ENCODE measurements at regions not wholly inside any gene's neighbourhood (a gene's known extent, or its start where the extent isn't known, plus 50 kb on each side); places are given as distances from the start of the nearest gene placed in this dataset.
A peak's percentile ranks its signal among the peaks of the same experiment; 100 is the strongest.
"Not testable (repeated sequence)": the region's sequence is repeated elsewhere in the genome, so short reads cannot be mapped to it uniquely, and the experiment has no call there.

GRCh38 chr15:75792236-75792635 lies 51.0 kb upstream of the UBE2Q2 start:
- DNase-seq (ENCODE audit: low spot score): not testable (repeated sequence)

GRCh38 chr15:75791337-75791713 lies 51.9 kb upstream of the UBE2Q2 start:
- DNase-seq (ENCODE audit: low spot score): no peak

GRCh38 chr15:75790631-75791336 lies 52.5 kb upstream of the UBE2Q2 start:
- no peak for DNase-seq (ENCODE audit: low spot score)

DNA sequence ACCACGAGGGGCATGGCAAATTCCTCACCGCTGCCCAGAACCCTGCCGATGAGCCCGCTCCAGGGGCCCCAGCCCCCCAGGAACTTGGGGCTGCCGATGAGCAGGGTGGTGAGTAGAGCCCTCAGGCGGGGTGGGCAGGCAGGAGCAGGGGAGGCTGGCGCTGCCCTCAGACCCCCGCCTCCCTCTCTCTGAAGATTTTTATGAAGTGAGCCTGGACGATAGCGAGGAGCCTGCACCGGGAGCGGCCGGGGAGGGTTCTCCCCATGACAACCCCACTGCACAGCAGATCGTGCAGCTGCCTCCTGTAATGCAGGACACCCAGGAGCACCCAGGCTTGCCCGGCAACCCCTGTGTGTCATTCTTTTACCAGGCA lies 56.7 kb upstream of the UBE2Q2 start:
- DNase-seq (ENCODE audit: low spot score): no peak

DNA sequence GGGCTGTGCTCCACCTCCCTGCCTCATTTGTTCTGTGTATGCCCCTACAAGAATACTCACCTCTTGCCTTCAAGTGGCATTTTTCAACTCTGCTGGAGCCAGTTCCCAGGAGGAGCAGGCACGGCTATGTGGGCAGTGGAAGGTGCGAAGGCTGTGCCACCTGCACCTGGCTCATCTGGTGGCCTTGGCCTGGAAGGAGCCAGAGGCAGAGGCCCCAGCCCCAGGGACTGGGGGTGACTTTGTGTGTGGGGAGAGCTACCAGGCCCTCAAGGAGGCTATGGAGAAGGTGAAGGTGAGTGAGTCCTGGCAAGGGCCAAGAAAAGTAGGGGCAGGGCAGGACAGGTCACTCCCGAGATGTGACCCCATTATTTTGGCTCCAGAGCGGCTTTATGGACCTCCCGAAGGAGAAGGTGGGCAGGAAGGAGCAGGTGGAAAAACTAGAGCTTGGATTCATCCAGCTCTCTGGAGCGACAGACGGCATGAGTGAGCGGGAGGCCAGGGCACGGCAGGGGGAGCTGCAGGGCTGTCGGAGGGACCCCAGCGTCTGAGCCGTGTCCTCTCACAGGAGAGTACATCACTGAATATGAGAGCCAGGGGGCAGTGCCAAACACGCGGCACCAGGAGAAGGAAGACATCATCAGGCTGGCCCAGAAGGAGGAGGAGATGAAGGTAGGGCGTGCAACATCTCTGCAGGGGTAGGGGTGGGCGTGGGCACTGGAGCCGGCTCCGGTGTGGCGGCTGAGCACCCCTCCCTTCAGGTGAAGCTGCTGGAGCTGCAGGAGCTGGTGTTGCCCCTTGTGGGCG lies 57.3 kb upstream of the UBE2Q2 start:
- DNase-seq (ENCODE audit: low spot score): no peak

DNA sequence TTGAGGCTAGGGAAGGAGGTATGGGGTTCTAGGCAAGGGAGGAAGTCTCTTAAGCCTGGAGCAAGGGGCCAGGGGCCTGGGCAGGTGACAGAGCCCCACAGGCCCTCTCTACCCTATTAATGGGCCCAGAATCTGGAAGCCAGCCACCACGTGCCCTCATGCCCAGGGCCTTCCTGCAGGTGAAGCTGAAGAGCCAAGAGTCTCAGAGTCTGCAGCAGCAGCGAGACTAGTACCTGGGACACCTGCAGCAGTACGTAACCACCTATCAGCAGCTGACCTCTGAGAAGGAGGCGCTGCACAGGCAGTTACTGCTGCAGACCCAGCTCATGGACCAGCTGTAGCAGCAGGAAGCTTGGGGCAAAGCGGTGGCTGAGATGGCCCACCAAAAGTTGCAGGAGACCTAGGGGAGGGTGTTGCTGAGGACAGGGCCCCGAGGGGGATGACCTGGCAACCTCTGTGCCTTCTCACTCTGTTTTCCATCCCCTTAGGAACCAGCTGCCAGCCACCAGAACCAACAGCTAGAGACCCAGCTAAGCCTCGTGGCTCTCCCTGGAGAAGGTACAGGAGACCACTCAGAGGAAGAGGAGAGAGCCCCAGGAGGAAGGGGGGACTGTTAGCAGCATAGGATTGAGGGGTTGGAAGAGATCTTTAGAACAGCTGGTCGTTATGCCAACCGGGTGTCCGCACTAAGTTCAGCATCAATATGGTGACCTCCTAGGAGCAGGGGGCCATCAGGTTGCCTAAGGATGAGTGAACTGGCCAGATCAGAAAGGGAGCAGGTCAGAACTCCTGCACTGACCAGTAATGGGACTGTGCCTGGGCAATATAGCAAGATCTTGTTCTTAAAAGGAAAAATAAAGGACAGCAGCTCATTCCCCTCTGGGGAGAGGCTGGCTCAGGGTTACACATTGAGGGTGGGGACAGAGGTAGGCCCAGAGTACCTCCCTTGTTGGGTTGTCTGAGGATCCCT lies 58.5 kb upstream of the UBE2Q2 start:
- not testable (repeated sequence) for DNase-seq (ENCODE audit: low spot score)

DNA sequence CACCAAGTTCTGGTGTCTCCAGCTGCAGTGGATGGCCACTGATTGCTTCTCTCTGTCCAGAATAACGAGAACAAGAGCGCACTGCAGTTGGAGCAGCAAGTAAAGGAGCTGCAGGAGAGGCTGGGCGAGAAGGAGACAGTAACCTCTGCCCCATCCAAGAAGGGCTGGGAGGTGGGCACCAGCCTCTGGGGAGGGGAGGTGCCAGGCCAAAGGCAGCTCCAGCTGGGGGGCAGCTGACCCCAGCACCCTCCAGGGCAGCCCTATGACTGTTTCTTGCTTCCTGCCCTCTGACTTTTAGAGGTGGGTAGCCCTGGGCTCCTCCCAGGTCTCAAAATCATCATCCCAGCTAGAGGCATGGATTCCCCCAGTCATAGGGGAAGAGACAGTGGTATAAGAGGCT lies 59.7 kb upstream of the UBE2Q2 start:
- not testable (repeated sequence) for DNase-seq (ENCODE audit: low spot score)

GRCh38 chr15:75782926-75783325 lies 60.3 kb upstream of the UBE2Q2 start:
- DNase-seq (ENCODE audit: low spot score): no peak

GRCh38 chr15:75780995-75781394 lies 62.3 kb upstream of the UBE2Q2 start:
- DNase-seq (ENCODE audit: low spot score): not testable (repeated sequence)

DNA sequence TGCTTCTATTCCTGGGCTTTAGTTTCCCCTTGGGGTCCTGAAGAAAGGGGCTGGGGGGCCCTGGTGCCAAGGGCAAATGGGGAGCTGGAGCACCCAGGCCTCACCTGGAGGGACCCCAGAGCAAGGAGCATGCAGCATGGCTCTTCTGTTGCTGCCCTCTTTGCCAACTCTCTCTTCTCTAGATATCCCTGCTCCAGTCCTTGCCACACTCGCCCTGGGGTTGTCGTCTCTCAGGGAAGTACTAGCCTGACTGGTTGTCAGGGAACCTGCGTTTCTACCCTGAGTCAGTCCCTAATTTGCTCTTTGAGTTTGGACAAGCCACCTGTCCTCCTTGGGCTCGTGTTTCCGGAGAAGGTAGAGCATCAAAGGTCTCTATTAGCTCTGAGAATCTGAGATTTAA lies 63.7 kb upstream of the UBE2Q2 start:
- no peak for DNase-seq (ENCODE audit: low spot score)

- not testable (repeated sequence) for DNase-seq (ENCODE audit: low spot score)
Observed at GRCh38 chr15:75776871-75777610, 64.4 kb upstream of the CSPG4 start.

GRCh38 chr15:75776065-75776423 lies 63.4 kb upstream of the CSPG4 start:
- DNase-seq (ENCODE audit: low spot score): no peak

DNA sequence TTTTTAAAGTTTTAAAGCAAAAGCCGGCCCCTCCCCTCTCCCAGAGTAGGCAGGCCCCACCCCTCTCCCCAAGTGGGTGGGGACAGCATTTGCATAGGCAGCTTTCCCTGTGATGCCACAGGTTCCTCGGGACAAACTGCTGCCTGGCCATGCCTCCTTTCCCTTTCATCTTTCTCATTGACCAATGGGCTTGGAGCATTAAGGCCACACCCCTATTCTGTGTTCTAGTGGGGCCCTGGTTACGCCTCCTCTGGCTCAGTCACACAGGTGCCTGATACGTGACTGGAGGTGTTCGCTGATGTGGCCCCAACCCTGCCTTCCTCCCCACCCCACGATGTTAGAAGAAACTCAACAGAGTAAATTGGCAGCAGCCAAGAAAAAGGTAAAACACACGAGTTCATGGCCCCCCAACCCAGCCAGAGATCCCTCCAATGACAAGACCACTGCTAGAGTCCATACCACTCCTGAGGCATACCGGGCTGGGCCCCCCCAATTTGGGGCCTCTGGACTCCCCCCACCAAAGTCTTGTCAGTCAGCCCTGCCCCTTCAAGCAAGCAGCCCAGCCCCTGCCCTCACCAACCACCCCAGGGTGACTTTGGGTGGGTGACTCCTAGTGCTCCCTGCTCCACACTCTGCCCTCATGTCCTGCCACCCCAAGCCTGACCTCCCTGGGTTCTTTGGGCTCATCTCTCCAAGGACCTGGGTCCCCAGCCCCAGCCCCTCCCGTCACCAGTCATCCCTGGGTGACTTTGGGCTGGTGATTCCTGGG lies 62.8 kb upstream of the CSPG4 start:
- DNase-seq (ENCODE audit: low spot score): peak; percentile 21

DNA sequence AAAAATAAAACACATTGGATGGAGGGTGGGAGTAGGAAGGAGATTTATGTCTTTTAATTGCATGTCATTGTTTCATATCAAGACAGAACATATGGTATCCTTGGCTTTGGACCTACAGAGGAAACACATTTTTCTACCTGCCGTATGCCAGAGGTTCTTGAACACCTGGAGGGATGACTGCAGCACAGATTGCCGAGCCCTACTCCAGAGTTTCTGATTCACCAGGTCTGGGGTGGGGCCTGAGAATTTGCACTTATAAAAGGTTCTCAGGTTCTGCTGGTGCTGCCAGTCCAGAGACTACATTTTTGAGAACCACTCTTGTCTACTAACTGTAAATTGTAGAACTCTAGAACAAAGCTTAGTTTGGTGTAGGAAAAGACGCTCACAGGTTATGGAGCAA lies 61.3 kb upstream of the CSPG4 start:
- not testable (repeated sequence) for DNase-seq (ENCODE audit: low spot score)

- not testable (repeated sequence) for DNase-seq (ENCODE audit: low spot score)
Observed at GRCh38 chr15:75771054-75771453, 58.4 kb upstream of the CSPG4 start.

- no peak for DNase-seq (ENCODE audit: low spot score)
Observed at GRCh38 chr15:75770131-75770530, 57.5 kb upstream of the CSPG4 start.

- DNase-seq (ENCODE audit: low spot score): not testable (repeated sequence)
Observed at GRCh38 chr15:75768526-75768925, 55.9 kb upstream of the CSPG4 start.

DNA sequence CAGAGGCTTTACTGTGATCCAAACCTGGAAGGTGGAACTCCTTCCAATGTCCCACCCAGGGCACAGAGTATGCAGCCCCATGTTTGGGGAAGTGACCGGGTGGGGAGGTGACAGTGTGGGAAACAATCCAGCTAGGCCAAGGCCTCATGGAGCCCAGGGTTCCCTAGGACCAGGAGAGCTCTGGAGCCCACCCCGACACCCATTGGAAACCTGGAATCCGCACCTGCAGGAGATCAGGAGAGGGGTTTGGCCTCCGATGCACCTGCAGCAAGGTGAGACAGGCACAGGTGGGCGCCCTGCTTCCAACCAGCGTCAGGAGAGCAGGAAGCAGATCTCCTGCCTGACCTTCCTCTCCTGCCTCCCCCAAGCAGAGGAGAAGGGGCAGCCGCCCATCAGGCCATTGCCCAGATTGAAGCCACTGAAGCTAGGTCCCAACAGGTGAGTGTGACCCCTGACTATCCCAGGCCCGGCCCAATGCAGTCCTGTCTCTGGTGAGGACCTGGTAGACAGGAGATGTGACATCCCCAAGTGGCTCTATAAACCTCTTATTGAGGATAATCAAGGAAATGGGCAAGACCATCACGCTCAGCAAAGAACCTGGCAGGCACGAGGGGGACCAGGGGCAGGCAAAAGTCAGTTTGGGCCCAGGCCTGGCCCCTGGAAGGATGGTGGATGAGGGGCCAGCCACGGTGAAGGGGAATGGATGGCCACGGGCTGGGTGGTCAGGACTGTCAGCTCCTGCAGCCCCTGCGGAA lies 53.1 kb upstream of the CSPG4 start:
- DNase-seq (ENCODE audit: low spot score): not testable (repeated sequence)

DNA sequence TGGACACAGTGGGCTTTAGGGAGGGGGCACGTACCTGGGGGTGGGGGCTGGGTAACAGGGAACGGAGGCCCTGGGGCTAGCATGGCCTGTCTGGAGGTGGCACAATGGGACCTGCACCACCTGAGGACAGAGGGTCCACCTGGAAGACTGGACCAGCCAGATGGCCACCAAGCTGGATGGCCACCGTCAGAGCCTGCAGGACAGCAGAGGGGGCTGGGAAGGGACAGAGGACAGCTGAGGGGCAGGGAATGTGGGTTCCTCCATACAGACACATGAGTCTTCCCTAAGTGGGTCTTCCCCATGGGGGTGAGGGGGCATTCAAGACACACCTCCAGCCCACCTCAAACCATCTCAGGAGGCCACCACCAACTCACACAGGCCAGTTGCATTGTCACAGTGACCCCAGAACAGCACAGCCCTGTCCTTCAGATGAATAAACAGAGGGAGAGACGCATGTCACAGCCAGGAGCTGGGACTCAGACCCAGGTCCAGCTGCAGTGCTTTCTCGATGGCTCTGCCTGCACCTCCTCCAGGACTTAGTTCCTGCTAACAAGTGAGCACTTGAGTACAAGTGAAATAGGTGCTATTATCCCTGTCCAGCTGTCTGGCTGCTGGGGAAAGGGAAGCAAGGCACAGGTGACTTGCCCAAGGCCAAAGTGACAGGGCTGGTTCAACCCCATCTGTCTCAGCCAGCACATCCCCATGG lies 52.4 kb upstream of the CSPG4 start:
- DNase-seq (ENCODE audit: low spot score): not testable (repeated sequence)

Measured in AG08396 (cell line).